ENCODE measurements at regions not wholly inside any gene's neighbourhood (a gene's known extent, or its start where the extent isn't known, plus 50 kb on each side); places are given as distances from the start of the nearest gene placed in this dataset.

DNA sequence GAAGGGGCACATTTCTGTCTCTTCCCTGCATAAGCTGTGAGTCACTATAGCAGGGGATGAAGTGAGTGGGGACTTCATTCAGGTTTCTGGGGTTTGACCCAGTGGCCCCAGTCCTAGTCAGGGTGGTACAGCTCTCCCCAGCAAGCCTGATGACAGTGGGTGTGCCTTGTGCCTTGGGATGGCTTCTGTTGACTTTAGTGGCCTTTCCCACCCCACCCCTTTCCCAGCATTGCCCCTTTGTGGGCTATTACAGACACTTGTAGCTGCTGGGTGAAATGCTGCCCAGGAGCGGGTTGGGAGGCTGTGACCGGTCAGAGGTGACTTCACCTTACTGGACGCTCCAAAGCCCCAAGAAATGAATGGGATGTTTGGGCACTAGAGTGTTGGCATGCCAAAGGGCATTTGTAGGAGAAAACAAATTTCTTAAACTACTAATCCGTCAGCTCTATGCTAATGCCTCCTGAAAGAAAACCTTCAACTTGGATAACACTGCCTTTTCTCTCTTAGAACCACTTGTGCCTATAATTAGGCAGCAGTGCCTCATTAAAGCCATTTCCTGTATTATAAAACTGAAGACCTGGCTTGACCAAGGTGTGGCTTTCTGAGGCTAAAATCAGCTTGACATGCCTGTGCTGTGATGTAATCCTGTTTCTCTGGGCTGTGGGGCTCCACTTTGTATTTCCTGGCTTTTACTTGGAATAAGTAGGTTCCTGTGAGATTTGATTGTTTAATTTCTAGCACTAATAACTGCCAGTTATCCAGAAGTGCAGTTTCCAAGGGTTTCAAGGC, 119.0 kb upstream of the SLC25A48 start:
- TF ChIP-seq CEBPB (IDR thresholded peaks at IDR 0.05) (no peak), EP300 (IDR thresholded peaks at IDR 0.05; ENCODE audit: borderline replicate concordance) (no peak), YY1 (IDR thresholded peaks at IDR 0.05; ENCODE audit: low read depth) (no peak), TAF1 (IDR thresholded peaks at IDR 0.05; ENCODE audit: low read depth) (no peak), ZBTB7A (IDR thresholded peaks at IDR 0.05; ENCODE audit: low read depth) (no peak), RAD21 (IDR thresholded peaks at IDR 0.05; ENCODE audit: low read depth) (no peak), MAX (IDR thresholded peaks at IDR 0.05) (no peak), CREB1 (IDR thresholded peaks at IDR 0.05; ENCODE audit: low read depth) (no peak)

Data from Ishikawa (cell line).